ENCODE measurements at regions not wholly inside any gene's neighbourhood (a gene's known extent, or its start where the extent isn't known, plus 50 kb on each side); places are given as distances from the start of the nearest gene placed in this dataset.

GRCh38 chr18:11553098-11553940 lies 56.1 kb upstream of the SLC35G4 start:
- DNase-seq, result peak; percentile 4

GRCh38 chr18:11548916-11549551 lies 60.4 kb upstream of the SLC35G4 start:
- no peak for DNase-seq

GRCh38 chr18:11548396-11548795 lies 61.0 kb upstream of the SLC35G4 start:
- DNase-seq, result no peak

GRCh38 chr18:11544060-11544633 lies 65.2 kb upstream of the SLC35G4 start:
- no peak for DNase-seq

GRCh38 chr18:11541179-11541578 lies 68.2 kb upstream of the SLC35G4 start:
- no peak for DNase-seq

GRCh38 chr18:11533942-11534496 lies 75.4 kb upstream of the SLC35G4 start:
- DNase-seq, result no peak

- no peak for DNase-seq
Measured at GRCh38 chr18:11533513-11533890, 75.9 kb upstream of the SLC35G4 start.

GRCh38 chr18:11532758-11533512 lies 76.5 kb upstream of the SLC35G4 start:
- no peak for DNase-seq

GRCh38 chr18:11529081-11529480 lies 80.3 kb upstream of the SLC35G4 start:
- no peak for DNase-seq

GRCh38 chr18:11526675-11527074 lies 82.7 kb upstream of the SLC35G4 start:
- DNase-seq, result no peak

- DNase-seq, result no peak
Measured at GRCh38 chr18:11523804-11524203, 85.6 kb upstream of the SLC35G4 start.

- DNase-seq, result no peak
Measured at GRCh38 chr18:11522992-11523391, 86.4 kb upstream of the SLC35G4 start.

- DNase-seq, result no peak
Measured at GRCh38 chr18:11521853-11522252, 87.5 kb upstream of the SLC35G4 start.

- DNase-seq, result no peak
Measured at GRCh38 chr18:11520536-11520935, 88.9 kb upstream of the SLC35G4 start.

- no peak for DNase-seq
Measured at GRCh38 chr18:11518788-11519685, 90.4 kb upstream of the SLC35G4 start.

- DNase-seq, result no peak
Measured at GRCh38 chr18:11517704-11518103, 91.7 kb upstream of the SLC35G4 start.

- no peak for DNase-seq
Measured at GRCh38 chr18:11516751-11517503, 92.5 kb upstream of the SLC35G4 start.

- DNase-seq, result no peak
Measured at GRCh38 chr18:11514267-11514666, 95.1 kb upstream of the SLC35G4 start.

- no peak for DNase-seq
Measured at GRCh38 chr18:11512096-11513025, 97.0 kb upstream of the SLC35G4 start.
